Vagina (tissue), 2 donors: ENCODE measurements at regions not wholly inside any gene's neighbourhood (a gene's known extent, or its start where the extent isn't known, plus 50 kb on each side); places are given as distances from the start of the nearest gene placed in this dataset.
"Not testable (repeated sequence)": the region's sequence is repeated elsewhere in the genome, so short reads cannot be mapped to it uniquely, and the experiment has no call there.

ENCODE experiments used
- DNase-seq, 2 donors: peaks; one replicate each; pipeline ENCODE4 v3.0.0-alpha.2; 2017; ENCODE audit errors: extremely low spot score in 2 of 2
- H3K27ac ChIP-seq: fragments of 200-600 bp; sonication (generic); one replicate; pipeline ENCODE4 v1.5.1; 2019
- H3K27me3 ChIP-seq: fragments of 200-600 bp; sonication (generic); one replicate; pipeline ENCODE4 v1.5.1; 2019
- H3K36me3 ChIP-seq, 2 donors: fragments of 200-600 bp; sonication (generic); one replicate each; pipeline ENCODE4 v1.5.1; 2017 to 2019
- H3K4me1 ChIP-seq: fragments of 200-600 bp; sonication (generic); one replicate; pipeline ENCODE4 v1.5.1; 2019
- H3K4me3 ChIP-seq, 2 donors: fragments of 200-600 bp; sonication (generic); 1 replicate in 1 of 2; 2 replicates in 1 of 2; pipeline ENCODE4 v1.5.1; 2016 to 2019
- H3K9me3 ChIP-seq: fragments of 200-600 bp; sonication (generic); one replicate; pipeline ENCODE4 v1.5.1; 2019
- POLR2A ChIP-seq, 2 donors: fragments of 450-650 bp; IDR thresholded peaks; one replicate each; pipeline ENCODE4 v1.6.1; 2017; ENCODE audit warnings: antibody characterized with exemption in 2 of 2, mild to moderate bottlenecking in 2 of 2, moderate library complexity in 2 of 2
- POLR2AphosphoS5 ChIP-seq, 2 donors: sonication (generic); formaldehyde crosslinking; IDR thresholded peaks; one replicate each; pipeline ENCODE4 v1.9.0; 2017; ENCODE audit warnings: antibody characterized with exemption in 2 of 2, mild to moderate bottlenecking in 2 of 2, low read depth in 1 of 2; ENCODE audit not compliant: insufficient read depth in 1 of 2
- intact Hi-C: fragments of 100-400 bp; cut with DNase I; formaldehyde crosslinking; loops from one replicate; pipeline ENCODE4 v1.15.1; 2023
- TF ChIP-seq, protein P1 (sequence below), 3 experiments: fragments of 450-650 bp in 2 of 3; fragments of 200-600 bp in 1 of 3; sonication (generic) in 1 of 3; IDR thresholded peaks; one replicate each; pipeline ENCODE4 v1.5.1; 2017 to 2019; ENCODE audit warnings: antibody characterized with exemption in 3 of 3, mild to moderate bottlenecking in 2 of 3, moderate library complexity in 2 of 3

GRCh38 chr20:30503992-30504570, 753.4 kb upstream of the DEFB115 start:
- DNase-seq, result no peak
- TF ChIP-seq, protein P1, sequence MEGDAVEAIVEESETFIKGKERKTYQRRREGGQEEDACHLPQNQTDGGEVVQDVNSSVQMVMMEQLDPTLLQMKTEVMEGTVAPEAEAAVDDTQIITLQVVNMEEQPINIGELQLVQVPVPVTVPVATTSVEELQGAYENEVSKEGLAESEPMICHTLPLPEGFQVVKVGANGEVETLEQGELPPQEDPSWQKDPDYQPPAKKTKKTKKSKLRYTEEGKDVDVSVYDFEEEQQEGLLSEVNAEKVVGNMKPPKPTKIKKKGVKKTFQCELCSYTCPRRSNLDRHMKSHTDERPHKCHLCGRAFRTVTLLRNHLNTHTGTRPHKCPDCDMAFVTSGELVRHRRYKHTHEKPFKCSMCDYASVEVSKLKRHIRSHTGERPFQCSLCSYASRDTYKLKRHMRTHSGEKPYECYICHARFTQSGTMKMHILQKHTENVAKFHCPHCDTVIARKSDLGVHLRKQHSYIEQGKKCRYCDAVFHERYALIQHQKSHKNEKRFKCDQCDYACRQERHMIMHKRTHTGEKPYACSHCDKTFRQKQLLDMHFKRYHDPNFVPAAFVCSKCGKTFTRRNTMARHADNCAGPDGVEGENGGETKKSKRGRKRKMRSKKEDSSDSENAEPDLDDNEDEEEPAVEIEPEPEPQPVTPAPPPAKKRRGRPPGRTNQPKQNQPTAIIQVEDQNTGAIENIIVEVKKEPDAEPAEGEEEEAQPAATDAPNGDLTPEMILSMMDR (IDR thresholded peaks at IDR 0.05), result no peak
- TF ChIP-seq POLR2AphosphoS5 (IDR thresholded peaks at IDR 0.05; ENCODE audit: insufficient read depth in 1 of 2, low read depth in 1 of 2) (no peak), POLR2A (IDR thresholded peaks at IDR 0.05) (no peak)
- Histone ChIP-seq H3K36me3 (no peaks in the 10 kb centered on the region), H3K27me3 (no peaks in the 10 kb centered on the region), H3K4me3 (no peak overlapping the region), H3K27ac (no peak overlapping the region), H3K4me1 (no peaks in the 10 kb centered on the region), H3K9me3 (no peaks in the 10 kb centered on the region)
- intact Hi-C loops, result no loop called here

DNA sequence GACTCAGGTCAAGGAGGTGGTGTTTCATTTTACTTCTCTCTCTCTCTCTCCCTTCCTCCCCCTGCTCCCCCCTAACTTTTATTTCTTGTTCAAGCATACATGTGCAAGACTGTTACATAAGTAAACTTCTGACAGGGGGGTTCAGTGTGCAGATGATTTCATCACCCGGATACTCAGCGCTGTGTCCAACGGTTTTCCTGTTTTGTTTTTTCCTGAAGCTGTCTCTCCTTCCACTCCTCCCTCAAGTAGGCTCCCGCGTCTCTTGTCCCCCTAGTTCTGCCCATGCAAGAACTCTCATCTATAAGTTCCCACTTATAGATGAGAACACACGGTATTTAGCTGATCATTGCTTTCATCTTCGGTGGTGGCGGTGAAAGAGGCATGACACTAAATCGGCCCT, 751.9 kb upstream of the DEFB115 start:
- no peaks in the 10 kb centered on the region for H3K9me3 ChIP-seq
- TF ChIP-seq, protein P1 (IDR thresholded peaks at IDR 0.05), result no peak
- no peak for TF ChIP-seq POLR2A (IDR thresholded peaks at IDR 0.05)
- H3K27me3 ChIP-seq, result no peaks in the 10 kb centered on the region
- H3K36me3 ChIP-seq, result no peaks in the 10 kb centered on the region
- no peak for DNase-seq
- no peak overlapping the region for H3K4me3 ChIP-seq
- no peaks in the 10 kb centered on the region for H3K4me1 ChIP-seq
- intact Hi-C loops, result no loop called here
- H3K27ac ChIP-seq, result no peak overlapping the region

GRCh38 chr20:30506100-30506499, 751.4 kb upstream of the DEFB115 start:
- H3K27me3 ChIP-seq, result no peaks in the 10 kb centered on the region
- no peak for DNase-seq
- H3K36me3 ChIP-seq, result no peaks in the 10 kb centered on the region
- H3K4me1 ChIP-seq, result no peaks in the 10 kb centered on the region
- no peak overlapping the region for H3K4me3 ChIP-seq
- H3K27ac ChIP-seq, result no peak overlapping the region
- TF ChIP-seq POLR2AphosphoS5 (IDR thresholded peaks at IDR 0.05; ENCODE audit: insufficient read depth in 1 of 2, low read depth in 1 of 2) (no peak), POLR2A (IDR thresholded peaks at IDR 0.05) (no peak)
- TF ChIP-seq, protein P1 (IDR thresholded peaks at IDR 0.05), result no peak
- intact Hi-C loops, result no loop called here
- no peaks in the 10 kb centered on the region for H3K9me3 ChIP-seq

DNA sequence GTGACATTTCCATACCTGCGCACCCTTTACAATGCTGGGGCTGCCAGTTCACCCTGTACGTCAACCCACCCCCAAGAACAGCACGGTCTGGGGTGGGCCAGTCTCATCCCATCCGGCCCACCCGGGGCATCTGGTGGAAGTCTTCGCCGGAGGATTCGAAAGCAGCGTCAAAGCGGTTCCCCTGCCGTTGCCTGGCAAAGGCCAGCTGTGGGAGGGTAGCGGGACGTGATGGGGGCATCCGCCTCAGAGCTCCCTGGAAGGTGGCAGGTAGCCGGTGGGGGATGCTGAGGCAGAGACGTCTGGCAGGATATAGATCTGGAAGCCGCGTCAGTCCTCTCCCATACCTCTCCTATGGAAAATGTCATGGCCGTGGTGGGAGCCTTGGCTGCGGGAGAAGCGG, 749.1 kb upstream of the DEFB115 start:
- DNase-seq, H3K27me3 ChIP-seq, H3K4me1 ChIP-seq, H3K9me3 ChIP-seq, H3K4me3 ChIP-seq, intact Hi-C loops, H3K36me3 ChIP-seq, H3K27ac ChIP-seq: not testable (repeated sequence)

DNA sequence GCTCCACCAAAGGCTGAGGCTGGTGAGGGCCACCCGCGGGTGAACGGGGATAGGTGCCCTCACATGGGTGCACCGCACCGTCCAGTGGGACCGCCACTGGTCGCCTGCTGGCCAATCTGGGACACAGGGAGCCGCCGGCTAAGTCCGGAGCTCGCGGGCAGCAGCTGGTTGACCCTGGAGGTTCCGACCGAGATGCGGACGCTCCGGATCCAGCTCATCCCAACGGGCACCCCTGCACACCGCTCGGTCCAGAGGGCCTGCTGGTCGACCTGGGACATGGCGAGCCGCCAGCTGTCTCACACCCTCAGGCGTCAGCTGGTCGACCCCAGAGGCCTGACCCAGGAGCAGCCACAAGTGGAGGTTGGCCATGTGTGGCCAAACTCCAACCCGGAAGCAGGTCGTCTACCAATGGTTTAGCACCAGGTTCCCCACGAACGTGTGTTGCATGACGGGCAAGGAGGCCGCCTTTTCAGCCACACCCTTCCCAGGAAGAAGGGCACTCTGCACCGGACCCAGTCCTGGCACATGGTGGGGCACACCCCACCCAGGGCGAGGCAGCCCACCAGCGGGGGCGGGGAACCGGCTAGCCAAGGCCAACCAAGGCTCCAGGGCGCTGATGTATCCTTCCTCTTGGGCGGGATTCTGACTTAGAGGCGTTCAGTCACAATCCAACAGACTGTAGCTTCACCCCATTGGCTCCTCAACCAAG, 746.0 kb upstream of the DEFB115 start:
- H3K27ac ChIP-seq, result no peak overlapping the region
- DNase-seq, result no peak
- TF ChIP-seq, protein P1 (IDR thresholded peaks at IDR 0.05), result no peak
- TF ChIP-seq POLR2AphosphoS5 (IDR thresholded peaks at IDR 0.05; ENCODE audit: insufficient read depth in 1 of 2, low read depth in 1 of 2) (no peak), POLR2A (IDR thresholded peaks at IDR 0.05) (no peak)
- no peaks in the 10 kb centered on the region for H3K9me3 ChIP-seq
- no peaks in the 10 kb centered on the region for H3K36me3 ChIP-seq
- no peaks in the 10 kb centered on the region for H3K27me3 ChIP-seq
- H3K4me1 ChIP-seq, result no peaks in the 10 kb centered on the region
- intact Hi-C loops, result no loop called here
- no peak overlapping the region for H3K4me3 ChIP-seq
